T-helper 2 cell treated with Interferon-gamma antibody and Interleukin-4, amounts not matched to agents 5 μg/mL and 100 μg/mL, for 36 hours (primary cell): ENCODE measurements at regions not wholly inside any gene's neighbourhood (a gene's known extent, or its start where the extent isn't known, plus 50 kb on each side); places are given as distances from the start of the nearest gene placed in this dataset.

Experiments
- DNase-seq: peaks from one replicate; pipeline ENCODE4 v3.0.0; 2021; ENCODE audit warnings: low spot score
- H3K27ac Mint-ChIP-seq: one replicate; pipeline ENCODE4 v1.8.0; 2021; ENCODE audit warnings: mild to moderate bottlenecking, mixed read lengths
- H3K27me3 Mint-ChIP-seq: one replicate; pipeline ENCODE4 v1.8.0; 2021; ENCODE audit warnings: low read depth, mixed read lengths
- H3K36me3 Mint-ChIP-seq: one replicate; pipeline ENCODE4 v1.8.0; 2021; ENCODE audit warnings: low read depth, mixed read lengths
- H3K4me1 Mint-ChIP-seq: one replicate; pipeline ENCODE4 v1.8.0; 2021; ENCODE audit warnings: low read depth, mixed read lengths
- H3K4me3 Mint-ChIP-seq: one replicate; pipeline ENCODE4 v1.8.0; 2022; ENCODE audit warnings: mild to moderate bottlenecking, moderate library complexity, mixed read lengths
- H3K9me3 Mint-ChIP-seq: one replicate; pipeline ENCODE4 v1.8.0; 2021; ENCODE audit warnings: mixed read lengths

- DNase-seq = no peak
- Mint-ChIP-seq H3K27ac (no peak overlapping the region), H3K9me3 (no peaks in the 10 kb centered on the region), H3K4me1 (no peaks in the 10 kb centered on the region), H3K27me3 (no peaks in the 10 kb centered on the region), H3K4me3 (no peak overlapping the region), H3K36me3 (no peaks in the 10 kb centered on the region)
Measured at GRCh38 chr2:104704496-104705245, 149.2 kb upstream of the POU3F3 start.

- no peaks in the 10 kb centered on the region for H3K9me3 Mint-ChIP-seq
- H3K4me1 Mint-ChIP-seq = no peaks in the 10 kb centered on the region
Measured at GRCh38 chr2:104707056-104707455, 146.9 kb upstream of the POU3F3 start.

GRCh38 chr2:104708967-104709366, 144.9 kb upstream of the POU3F3 start:
- H3K36me3 Mint-ChIP-seq = no peaks in the 10 kb centered on the region
- H3K27ac Mint-ChIP-seq = no peak overlapping the region
- H3K27me3 Mint-ChIP-seq = no peaks in the 10 kb centered on the region
- no peaks in the 10 kb centered on the region for H3K4me1 Mint-ChIP-seq
- H3K4me3 Mint-ChIP-seq = no peak overlapping the region
- DNase-seq = no peak
- no peaks in the 10 kb centered on the region for H3K9me3 Mint-ChIP-seq

More at GRCh38 chr2:104707056-104707455, 146.9 kb upstream of the POU3F3 start:
- no peak for DNase-seq
- Mint-ChIP-seq H3K36me3 (no peaks in the 10 kb centered on the region), H3K27me3 (no peaks in the 10 kb centered on the region), H3K27ac (no peak overlapping the region), H3K4me3 (no peak overlapping the region)

GRCh38 chr2:104716061-104716460, 137.9 kb upstream of the POU3F3 start:
- no peaks in the 10 kb centered on the region for H3K36me3 Mint-ChIP-seq
- no peaks in the 10 kb centered on the region for H3K27me3 Mint-ChIP-seq
- H3K4me3 Mint-ChIP-seq = no peak overlapping the region
- no peak for DNase-seq
- H3K27ac Mint-ChIP-seq = no peak overlapping the region
- H3K9me3 Mint-ChIP-seq = no peaks in the 10 kb centered on the region
- no peaks in the 10 kb centered on the region for H3K4me1 Mint-ChIP-seq

DNA sequence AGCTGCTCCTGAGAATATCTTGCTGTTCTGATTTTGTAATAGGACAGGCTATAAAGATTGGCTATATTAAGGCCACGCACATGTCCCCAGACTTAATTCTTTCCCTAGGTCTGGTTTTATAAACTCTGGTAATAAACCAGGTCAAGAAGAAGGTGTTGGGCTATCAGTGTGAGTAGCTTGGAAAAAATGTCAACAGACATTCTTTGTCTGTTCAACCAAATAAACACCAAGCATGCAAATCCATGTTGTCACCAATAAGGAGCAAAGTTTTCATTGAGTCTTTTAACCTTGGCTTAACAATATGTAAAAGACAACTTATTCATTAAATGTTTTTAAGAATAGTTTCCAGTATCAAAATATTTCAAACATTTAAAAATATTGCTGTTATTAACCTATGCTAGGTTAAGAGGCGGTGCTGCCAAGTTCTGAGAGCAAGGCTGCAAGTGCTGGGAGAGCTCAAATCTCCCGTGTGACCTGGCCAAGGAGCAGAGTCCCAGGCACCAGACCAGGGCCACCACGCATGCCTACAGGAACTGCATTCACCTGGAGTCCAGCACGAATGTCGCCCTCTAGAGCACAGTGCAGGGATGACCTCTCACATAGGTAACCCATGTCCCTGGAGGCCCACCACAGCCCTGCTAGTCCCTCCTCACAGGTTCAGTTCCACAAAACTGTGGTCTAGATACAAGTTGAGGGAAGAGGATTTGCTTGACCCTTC, 120.5 kb upstream of the POU3F3 start:
- Mint-ChIP-seq H3K4me1 (peaks cover 8% of the 10 kb centered on the region), H3K27ac (no peak overlapping the region), H3K27me3 (no peaks in the 10 kb centered on the region), H3K9me3 (peaks cover 7% of the 10 kb centered on the region), H3K36me3 (no peaks in the 10 kb centered on the region), H3K4me3 (no peak overlapping the region)
- no peak for DNase-seq

- Mint-ChIP-seq H3K27me3 (no peaks in the 10 kb centered on the region), H3K36me3 (no peaks in the 10 kb centered on the region), H3K27ac (no peak overlapping the region), H3K9me3 (peaks cover 7% of the 10 kb centered on the region), H3K4me3 (no peak overlapping the region), H3K4me1 (peaks cover 8% of the 10 kb centered on the region)
- no peak for DNase-seq
Measured at GRCh38 chr2:104734937-104735586, 118.9 kb upstream of the POU3F3 start.

- Mint-ChIP-seq H3K27me3 (no peaks in the 10 kb centered on the region), H3K27ac (no peak overlapping the region), H3K36me3 (no peaks in the 10 kb centered on the region), H3K4me3 (no peak overlapping the region), H3K4me1 (peaks cover 8% of the 10 kb centered on the region), H3K9me3 (peaks cover 7% of the 10 kb centered on the region)
- DNase-seq = no peak
Measured at GRCh38 chr2:104736026-104736425, 117.9 kb upstream of the POU3F3 start.

DNA sequence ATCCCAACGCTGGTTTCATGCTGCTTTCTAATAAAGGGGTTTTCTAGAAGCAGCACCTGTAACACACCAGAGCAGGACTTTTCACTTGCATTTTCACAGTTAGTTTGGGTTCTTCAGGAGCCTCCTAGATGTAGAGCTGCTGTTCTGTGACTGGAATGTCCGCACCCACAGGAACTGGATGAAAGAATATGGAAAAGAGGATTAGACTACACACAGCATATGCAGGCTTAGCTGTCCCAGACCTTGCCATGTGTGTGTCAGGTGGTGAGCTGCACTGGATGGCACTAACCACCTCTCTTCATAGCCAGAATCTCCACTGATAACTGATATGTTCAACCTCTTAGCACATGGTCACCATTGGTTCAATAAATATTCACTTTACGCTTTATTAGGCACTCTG, 112.1 kb upstream of the POU3F3 start:
- Mint-ChIP-seq H3K9me3 (no peaks in the 10 kb centered on the region), H3K4me1 (no peaks in the 10 kb centered on the region)

GRCh38 chr2:104744537-104744936, 109.4 kb upstream of the POU3F3 start:
- Mint-ChIP-seq H3K36me3 (no peaks in the 10 kb centered on the region), H3K4me3 (no peak overlapping the region), H3K4me1 (no peaks in the 10 kb centered on the region), H3K9me3 (no peaks in the 10 kb centered on the region), H3K27ac (no peak overlapping the region), H3K27me3 (no peaks in the 10 kb centered on the region)
- no peak for DNase-seq

More for the DNA sequence above, 112.1 kb upstream of the POU3F3 start:
- Mint-ChIP-seq H3K4me3 (no peak overlapping the region), H3K27ac (no peak overlapping the region), H3K36me3 (no peaks in the 10 kb centered on the region), H3K27me3 (no peaks in the 10 kb centered on the region)
- DNase-seq = no peak

DNA sequence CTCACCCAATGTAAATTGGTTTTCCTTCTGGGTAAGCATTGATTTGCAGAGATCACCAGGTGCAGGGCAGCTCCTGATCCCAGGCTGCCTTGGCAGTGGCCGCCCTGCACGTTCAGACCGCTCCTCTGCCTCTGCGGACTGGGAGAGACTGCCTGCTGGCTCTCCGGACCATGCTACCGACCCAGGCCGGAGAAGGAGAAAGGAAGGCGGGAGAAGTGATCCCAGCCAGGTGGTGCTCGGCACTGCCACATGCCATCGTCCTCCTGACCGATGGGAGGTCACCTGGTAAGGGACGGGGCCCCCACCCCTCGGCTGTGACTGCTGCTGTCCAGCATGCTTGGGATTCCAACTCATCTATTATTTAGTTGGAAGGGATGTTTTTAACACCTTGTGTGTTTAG, 108.1 kb upstream of the POU3F3 start:
- H3K4me1 Mint-ChIP-seq = no peaks in the 10 kb centered on the region
- no peaks in the 10 kb centered on the region for H3K36me3 Mint-ChIP-seq

DNA sequence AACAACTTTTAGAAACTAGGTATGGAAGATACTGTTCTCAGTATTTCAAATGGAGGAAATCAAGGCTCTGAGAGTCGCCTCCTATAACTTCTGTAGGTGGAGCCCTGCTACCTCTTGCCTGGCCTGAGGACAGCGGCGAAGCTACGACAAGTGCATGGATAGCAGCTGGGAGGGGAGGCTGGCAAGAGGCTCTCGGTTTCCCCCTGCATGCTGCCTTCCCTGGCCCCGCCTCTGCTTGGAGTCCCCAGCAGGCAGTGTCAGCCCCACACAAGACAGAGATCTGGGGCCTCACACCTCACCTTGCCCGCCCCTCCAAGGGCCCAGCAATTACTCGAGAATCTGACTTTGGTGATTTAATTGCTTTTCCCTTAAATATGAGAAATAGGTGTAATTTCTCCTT, 107.6 kb upstream of the POU3F3 start:
- Mint-ChIP-seq H3K27me3 (no peaks in the 10 kb centered on the region), H3K4me3 (no peak overlapping the region), H3K27ac (no peak overlapping the region), H3K4me1 (no peaks in the 10 kb centered on the region), H3K9me3 (no peaks in the 10 kb centered on the region), H3K36me3 (no peaks in the 10 kb centered on the region)
- no peak for DNase-seq

More for the DNA sequence above, 108.1 kb upstream of the POU3F3 start:
- no peak overlapping the region for H3K4me3 Mint-ChIP-seq
- DNase-seq = no peak
- no peaks in the 10 kb centered on the region for H3K9me3 Mint-ChIP-seq
- H3K27ac Mint-ChIP-seq = no peak overlapping the region
- no peaks in the 10 kb centered on the region for H3K27me3 Mint-ChIP-seq

GRCh38 chr2:104746858-104747257, 107.1 kb upstream of the POU3F3 start:
- Mint-ChIP-seq H3K27ac (no peak overlapping the region), H3K4me1 (no peaks in the 10 kb centered on the region)
- no peak for DNase-seq

GRCh38 chr2:104749856-104750460, 104.0 kb upstream of the POU3F3 start:
- Mint-ChIP-seq H3K4me1 (no peaks in the 10 kb centered on the region), H3K27me3 (no peaks in the 10 kb centered on the region), H3K9me3 (no peaks in the 10 kb centered on the region), H3K36me3 (no peaks in the 10 kb centered on the region), H3K4me3 (no peak overlapping the region), H3K27ac (no peak overlapping the region)
- no peak for DNase-seq

More at GRCh38 chr2:104746858-104747257, 107.1 kb upstream of the POU3F3 start:
- H3K36me3 Mint-ChIP-seq = no peaks in the 10 kb centered on the region
- no peaks in the 10 kb centered on the region for H3K9me3 Mint-ChIP-seq
- H3K27me3 Mint-ChIP-seq = no peaks in the 10 kb centered on the region
- H3K4me3 Mint-ChIP-seq = no peak overlapping the region

- H3K4me1 Mint-ChIP-seq = no peaks in the 10 kb centered on the region
- peaks cover 2% of the 10 kb centered on the region for H3K27me3 Mint-ChIP-seq
- no peak for DNase-seq
Measured at GRCh38 chr2:104752504-104752903, 101.4 kb upstream of the POU3F3 start.

More at GRCh38 chr2:104752504-104752903, 101.4 kb upstream of the POU3F3 start:
- no peaks in the 10 kb centered on the region for H3K9me3 Mint-ChIP-seq
- no peak overlapping the region for H3K4me3 Mint-ChIP-seq
- H3K27ac Mint-ChIP-seq = no peak overlapping the region
- no peaks in the 10 kb centered on the region for H3K36me3 Mint-ChIP-seq
